ENCODE measurements at regions not wholly inside any gene's neighbourhood (a gene's known extent, or its start where the extent isn't known, plus 50 kb on each side); places are given as distances from the start of the nearest gene placed in this dataset.

- TF ChIP-seq CTCF (IDR thresholded peaks at IDR 0.05), result no peak
- H3K9me3 Mint-ChIP-seq (ENCODE audit: low read depth), result no peaks in the 10 kb centered on the region
- no peak overlapping the region for H3K4me3 Mint-ChIP-seq (ENCODE audit: unreplicated experiment)
- no peaks in the 10 kb centered on the region for H3K36me3 Mint-ChIP-seq (ENCODE audit: low read depth)
- no peaks in the 10 kb centered on the region for H3K4me1 Mint-ChIP-seq (ENCODE audit: low read depth)
- no peak for DNase-seq (ENCODE audit: low spot score)
- peaks cover 11% of the 10 kb centered on the region for H3K27me3 Mint-ChIP-seq (ENCODE audit: low read depth)
- H3K27ac Mint-ChIP-seq (ENCODE audit: unreplicated experiment), result no peak overlapping the region
These were observed 526.2 kb downstream of the FUT8 start for GRCh38 chr14:65938738-65939137.

GRCh38 chr14:65939184-65939583, 526.7 kb downstream of the FUT8 start:
- Mint-ChIP-seq H3K27ac (ENCODE audit: unreplicated experiment) (no peak overlapping the region), H3K36me3 (ENCODE audit: low read depth) (no peaks in the 10 kb centered on the region), H3K27me3 (ENCODE audit: low read depth) (peaks cover 11% of the 10 kb centered on the region), H3K9me3 (ENCODE audit: low read depth) (peaks cover 2% of the 10 kb centered on the region), H3K4me1 (ENCODE audit: low read depth) (no peaks in the 10 kb centered on the region), H3K4me3 (ENCODE audit: unreplicated experiment) (no peak overlapping the region)
- no peak for TF ChIP-seq CTCF (IDR thresholded peaks at IDR 0.05)
- no peak for DNase-seq (ENCODE audit: low spot score)

GRCh38 chr14:65940056-65940735, 527.7 kb downstream of the FUT8 start:
- H3K4me3 Mint-ChIP-seq (ENCODE audit: unreplicated experiment), result no peak overlapping the region
- peaks cover 3% of the 10 kb centered on the region for H3K9me3 Mint-ChIP-seq (ENCODE audit: low read depth)
- no peaks in the 10 kb centered on the region for H3K36me3 Mint-ChIP-seq (ENCODE audit: low read depth)
- DNase-seq (ENCODE audit: low spot score), result no peak
- TF ChIP-seq CTCF (IDR thresholded peaks at IDR 0.05), result peak; percentile 24
- peaks cover 11% of the 10 kb centered on the region for H3K27me3 Mint-ChIP-seq (ENCODE audit: low read depth)
- no peaks in the 10 kb centered on the region for H3K4me1 Mint-ChIP-seq (ENCODE audit: low read depth)
- H3K27ac Mint-ChIP-seq (ENCODE audit: unreplicated experiment), result no peak overlapping the region

GRCh38 chr14:65941091-65941490, 528.6 kb downstream of the FUT8 start:
- Mint-ChIP-seq H3K27me3 (ENCODE audit: low read depth) (peaks cover 11% of the 10 kb centered on the region), H3K9me3 (ENCODE audit: low read depth) (peaks cover 3% of the 10 kb centered on the region), H3K27ac (ENCODE audit: unreplicated experiment) (no peak overlapping the region), H3K36me3 (ENCODE audit: low read depth) (no peaks in the 10 kb centered on the region), H3K4me1 (ENCODE audit: low read depth) (no peaks in the 10 kb centered on the region), H3K4me3 (ENCODE audit: unreplicated experiment) (no peak overlapping the region)
- no peak for DNase-seq (ENCODE audit: low spot score)
- no peak for TF ChIP-seq CTCF (IDR thresholded peaks at IDR 0.05)

- no peak for DNase-seq (ENCODE audit: low spot score)
- Mint-ChIP-seq H3K4me1 (ENCODE audit: low read depth) (no peaks in the 10 kb centered on the region), H3K9me3 (ENCODE audit: low read depth) (peaks cover 3% of the 10 kb centered on the region), H3K36me3 (ENCODE audit: low read depth) (no peaks in the 10 kb centered on the region), H3K27ac (ENCODE audit: unreplicated experiment) (no peak overlapping the region), H3K4me3 (ENCODE audit: unreplicated experiment) (no peak overlapping the region), H3K27me3 (ENCODE audit: low read depth) (peaks cover 6% of the 10 kb centered on the region)
- TF ChIP-seq CTCF (IDR thresholded peaks at IDR 0.05), result no peak
These were observed 530.6 kb downstream of the FUT8 start for GRCh38 chr14:65943150-65943549.

All from chondrocyte (in vitro differentiated cells).